NCI-H1930 (cell line): ENCODE measurements at regions not wholly inside any gene's neighbourhood (a gene's known extent, or its start where the extent isn't known, plus 50 kb on each side); places are given as distances from the start of the nearest gene placed in this dataset.

Experiments
- DNase-seq, 2 experiments: peaks; one replicate each; lab custom pipeline; 2025; lab: John Stamatoyannopoulos, UW

- no peak for DNase-seq
These were observed 553.2 kb downstream of the CD83 start for GRCh38 chr6:14670806-14671205.

- DNase-seq, result no peak
These were observed 553.7 kb downstream of the CD83 start for GRCh38 chr6:14671261-14671681.

GRCh38 chr6:14671937-14672336, 554.4 kb downstream of the CD83 start:
- no peak for DNase-seq

GRCh38 chr6:14673201-14673600, 555.6 kb downstream of the CD83 start:
- no peak for DNase-seq

- DNase-seq, result no peak
These were observed 556.9 kb downstream of the CD83 start for GRCh38 chr6:14674458-14674857.

- no peak for DNase-seq
These were observed 557.5 kb downstream of the CD83 start for GRCh38 chr6:14674867-14675648.

GRCh38 chr6:14676064-14676463, 558.5 kb downstream of the CD83 start:
- no peak for DNase-seq

GRCh38 chr6:14676977-14677781, 559.6 kb downstream of the CD83 start:
- no peak for DNase-seq

- DNase-seq, result no peak
These were observed 564.0 kb upstream of the JARID2 start for GRCh38 chr6:14681699-14682487.

- no peak for DNase-seq
These were observed 563.1 kb upstream of the JARID2 start for GRCh38 chr6:14682812-14683211.

- no peak for DNase-seq
These were observed 556.2 kb upstream of the JARID2 start for GRCh38 chr6:14689639-14690038.

- DNase-seq, result no peak
These were observed 555.5 kb upstream of the JARID2 start for GRCh38 chr6:14690120-14691056.

- no peak for DNase-seq
These were observed 553.7 kb upstream of the JARID2 start for GRCh38 chr6:14692208-14692607.

GRCh38 chr6:14693301-14694192, 552.3 kb upstream of the JARID2 start:
- no peak for DNase-seq

GRCh38 chr6:14694308-14694707, 551.6 kb upstream of the JARID2 start:
- no peak for DNase-seq

- no peak for DNase-seq
These were observed 550.3 kb upstream of the JARID2 start for GRCh38 chr6:14695579-14695978.

GRCh38 chr6:14696367-14696766, 549.5 kb upstream of the JARID2 start:
- DNase-seq, result no peak

- DNase-seq, result no peak
These were observed 548.4 kb upstream of the JARID2 start for GRCh38 chr6:14697427-14697826.

- DNase-seq, result no peak
These were observed 545.9 kb upstream of the JARID2 start for GRCh38 chr6:14699803-14700601.
